MM.1S (cell line): ENCODE measurements at regions not wholly inside any gene's neighbourhood (a gene's known extent, or its start where the extent isn't known, plus 50 kb on each side); places are given as distances from the start of the nearest gene placed in this dataset.
"Not testable (repeated sequence)": the region's sequence is repeated elsewhere in the genome, so short reads cannot be mapped to it uniquely, and the experiment has no call there.

Experiments
- DNase-seq: peaks from one replicate; pipeline ENCODE4 v3.0.0-alpha.2; 2015
- H2AFZ ChIP-seq: fragments of 300-600 bp; sonication (generic); 2 replicates; pipeline ENCODE4 v1.6.0; 2016; ENCODE audit warnings: antibody characterized with exemption, low read length
- H3F3A ChIP-seq: fragments of 300-600 bp; sonication (generic); 2 replicates; pipeline ENCODE4 v1.6.1; 2016; ENCODE audit warnings: mild to moderate bottlenecking, antibody characterized with exemption, low read length, moderate library complexity, mixed read lengths; ENCODE audit not compliant: insufficient read depth
- H3K27ac ChIP-seq: fragments of 300-600 bp; sonication (generic); 2 replicates; pipeline ENCODE4 v1.5.1; 2016; ENCODE audit warnings: mild to moderate bottlenecking, low read length
- H3K27me3 ChIP-seq: fragments of 300-600 bp; sonication (generic); replicated peaks from 2 replicates; pipeline ENCODE4 v1.6.0; 2016; ENCODE audit warnings: low read length; ENCODE audit not compliant: insufficient read depth
- H3K36me3 ChIP-seq: fragments of 300-600 bp; sonication (generic); replicated peaks from 2 replicates; pipeline ENCODE4 v1.6.1; 2016; ENCODE audit warnings: mild to moderate bottlenecking, low read length, mixed read lengths; ENCODE audit not compliant: insufficient read depth
- H3K4me1 ChIP-seq: fragments of 300-600 bp; sonication (generic); 2 replicates; pipeline ENCODE4 v1.6.1; 2016; ENCODE audit warnings: low read length, mixed read lengths
- H3K4me2 ChIP-seq: fragments of 300-600 bp; sonication (generic); 2 replicates; pipeline ENCODE4 v1.6.0; 2016; ENCODE audit warnings: low read depth, low read length
- H3K4me3 ChIP-seq: fragments of 300-600 bp; sonication (generic); 2 replicates; pipeline ENCODE4 v1.5.1; 2016; ENCODE audit warnings: low read length, mixed read lengths
- H3K79me2 ChIP-seq: fragments of 300-600 bp; sonication (generic); 2 replicates; pipeline ENCODE4 v1.6.1; 2016; ENCODE audit warnings: mixed run types, low read length, mixed read lengths
- H3K9ac ChIP-seq: fragments of 300-600 bp; sonication (generic); 2 replicates; pipeline ENCODE4 v1.6.1; 2016; ENCODE audit warnings: low read length, mixed read lengths
- H3K9me2 ChIP-seq: fragments of 300-600 bp; sonication (generic); replicated peaks from 2 replicates; pipeline ENCODE4 v1.6.1; 2016; ENCODE audit warnings: mild to moderate bottlenecking, low read length, mixed read lengths; ENCODE audit not compliant: insufficient read depth
- H3K9me3 ChIP-seq: fragments of 300-600 bp; sonication (generic); replicated peaks from 2 replicates; pipeline ENCODE4 v1.6.1; 2016; ENCODE audit warnings: mild to moderate bottlenecking, low read length, mixed read lengths; ENCODE audit not compliant: insufficient read depth
- H4K20me1 ChIP-seq: fragments of 300-600 bp; sonication (generic); 2 replicates; pipeline ENCODE4 v1.6.1; 2016; ENCODE audit warnings: mild to moderate bottlenecking, low read length, moderate library complexity, mixed read lengths; ENCODE audit not compliant: insufficient read depth
- EZH2 ChIP-seq: fragments of 300-600 bp; sonication (generic); optimal IDR thresholded peaks from 2 replicates; pipeline ENCODE3; 2017; ENCODE audit warnings: low read depth, mild to moderate bottlenecking, antibody characterized with exemption, low read length, mixed read lengths
- EZH2phosphoT487 ChIP-seq: fragments of 300-600 bp; sonication (generic); IDR thresholded peaks from 2 replicates; pipeline ENCODE4 v1.6.1; 2018; ENCODE audit warnings: antibody characterized with exemption, low read length
- TF ChIP-seq, protein P1 (sequence below): fragments of 300-600 bp; sonication (generic); IDR thresholded peaks from 2 replicates; pipeline ENCODE4 v1.5.1; 2016; ENCODE audit warnings: antibody characterized with exemption, low read length, mixed read lengths

GRCh38 chr2:91422102-91422501 lies 2730.6 kb downstream of the RPIA start:
- DNase-seq, H4K20me1 ChIP-seq, H3K4me3 ChIP-seq, H3K36me3 ChIP-seq, H3K27me3 ChIP-seq, H3K9ac ChIP-seq, H3K9me3 ChIP-seq, H3K4me2 ChIP-seq, H3K27ac ChIP-seq, H3K9me2 ChIP-seq, H3F3A ChIP-seq, H2AFZ ChIP-seq, H3K79me2 ChIP-seq, H3K4me1 ChIP-seq: not testable (repeated sequence)

DNA sequence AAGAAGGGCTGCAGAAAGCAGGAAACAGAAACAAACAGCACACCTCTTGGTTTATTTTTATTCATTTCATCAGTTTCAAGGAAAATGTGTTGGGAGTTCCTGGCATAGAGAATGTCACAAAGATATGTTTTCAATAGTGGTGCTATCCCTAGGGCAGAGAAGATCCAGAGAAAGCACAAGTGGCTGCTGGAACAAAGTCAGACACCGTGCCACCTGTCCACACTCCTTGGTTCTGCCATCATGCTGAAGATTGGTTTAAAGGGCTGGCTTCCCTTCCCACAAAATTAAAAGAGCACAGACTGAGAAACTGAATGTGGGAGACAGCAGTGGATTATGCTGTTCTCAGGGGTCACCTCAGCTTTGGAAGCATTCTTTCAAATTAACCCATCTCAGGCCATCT lies 2735.7 kb downstream of the RPIA start:
- not testable (repeated sequence) for H3F3A ChIP-seq, H3K9me2 ChIP-seq, H4K20me1 ChIP-seq, H3K9me3 ChIP-seq, DNase-seq, H3K4me1 ChIP-seq, H3K79me2 ChIP-seq, H3K9ac ChIP-seq, H3K4me3 ChIP-seq, H3K27me3 ChIP-seq, H3K36me3 ChIP-seq, H3K27ac ChIP-seq, H2AFZ ChIP-seq, H3K4me2 ChIP-seq

- H3K9ac ChIP-seq, H3K9me2 ChIP-seq, H4K20me1 ChIP-seq, H3K36me3 ChIP-seq, DNase-seq, H3K9me3 ChIP-seq, H3K4me1 ChIP-seq, H3K27ac ChIP-seq, H3K79me2 ChIP-seq, H2AFZ ChIP-seq, H3F3A ChIP-seq: not testable (repeated sequence)
- peak overlapping the region; percentile 63 for H3K4me3 ChIP-seq
- peaks cover 12% of the 10 kb centered on the region for H3K27me3 ChIP-seq
- H3K4me2 ChIP-seq = peak overlapping the region; percentile 71; the same call in 1 of the 2 replicates
Observed at GRCh38 chr2:91441932-91442245, 2750.4 kb downstream of the RPIA start.

DNA sequence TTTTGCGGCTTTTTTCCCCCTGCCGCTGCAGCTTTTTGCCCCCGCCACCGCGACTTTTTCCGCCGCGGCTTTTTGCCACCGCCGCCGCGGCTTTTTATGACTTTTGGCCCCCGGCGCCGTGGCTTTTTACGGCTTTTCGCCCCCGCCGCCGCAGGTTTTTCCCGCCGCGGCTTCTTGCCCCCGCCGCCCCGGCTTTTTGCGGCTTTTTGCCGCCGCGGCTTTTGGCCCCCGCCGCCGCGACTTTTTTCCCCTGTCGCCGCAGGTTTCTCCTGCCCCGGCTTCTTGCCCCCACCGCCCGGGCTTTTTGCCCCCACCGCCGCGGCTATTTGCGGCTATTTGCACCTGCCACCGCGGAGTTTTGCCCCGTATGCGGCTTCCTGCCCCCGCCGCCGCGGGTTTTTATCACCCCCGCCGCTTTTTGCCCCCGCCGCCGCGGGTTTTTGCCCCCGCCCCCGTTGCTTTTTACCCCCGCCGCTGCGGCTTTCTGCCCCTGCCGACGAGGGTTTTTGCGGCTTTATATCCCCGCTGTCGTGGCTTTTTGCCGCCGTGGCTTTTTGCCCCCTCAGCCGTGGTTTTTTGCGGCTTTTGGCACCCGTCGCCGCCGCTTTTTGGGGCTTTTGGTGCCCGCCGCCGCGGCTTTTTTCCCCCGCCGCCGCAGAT lies 2750.9 kb downstream of the RPIA start:
- H3K4me3 ChIP-seq = peak overlapping the region; percentile 63
- no peak overlapping the region for H3K27ac ChIP-seq
- H2AFZ ChIP-seq = peak overlapping the region; percentile 72
- no peaks in the 10 kb centered on the region for H3K9me3 ChIP-seq
- peak; percentile 40 for DNase-seq
- H3K9ac ChIP-seq = no peak overlapping the region
- no peaks in the 10 kb centered on the region for H3K79me2 ChIP-seq
- H3K36me3 ChIP-seq = no peaks in the 10 kb centered on the region
- peaks cover 12% of the 10 kb centered on the region for H3K27me3 ChIP-seq
- H3K4me1 ChIP-seq = no peaks in the 10 kb centered on the region
- TF ChIP-seq, protein P1, sequence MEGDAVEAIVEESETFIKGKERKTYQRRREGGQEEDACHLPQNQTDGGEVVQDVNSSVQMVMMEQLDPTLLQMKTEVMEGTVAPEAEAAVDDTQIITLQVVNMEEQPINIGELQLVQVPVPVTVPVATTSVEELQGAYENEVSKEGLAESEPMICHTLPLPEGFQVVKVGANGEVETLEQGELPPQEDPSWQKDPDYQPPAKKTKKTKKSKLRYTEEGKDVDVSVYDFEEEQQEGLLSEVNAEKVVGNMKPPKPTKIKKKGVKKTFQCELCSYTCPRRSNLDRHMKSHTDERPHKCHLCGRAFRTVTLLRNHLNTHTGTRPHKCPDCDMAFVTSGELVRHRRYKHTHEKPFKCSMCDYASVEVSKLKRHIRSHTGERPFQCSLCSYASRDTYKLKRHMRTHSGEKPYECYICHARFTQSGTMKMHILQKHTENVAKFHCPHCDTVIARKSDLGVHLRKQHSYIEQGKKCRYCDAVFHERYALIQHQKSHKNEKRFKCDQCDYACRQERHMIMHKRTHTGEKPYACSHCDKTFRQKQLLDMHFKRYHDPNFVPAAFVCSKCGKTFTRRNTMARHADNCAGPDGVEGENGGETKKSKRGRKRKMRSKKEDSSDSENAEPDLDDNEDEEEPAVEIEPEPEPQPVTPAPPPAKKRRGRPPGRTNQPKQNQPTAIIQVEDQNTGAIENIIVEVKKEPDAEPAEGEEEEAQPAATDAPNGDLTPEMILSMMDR = no peak
- no peak for TF ChIP-seq EZH2
- TF ChIP-seq EZH2phosphoT487 = no peak
- peak overlapping the region; percentile 71; the same call in 1 of the 2 replicates for H3K4me2 ChIP-seq
- no peaks in the 10 kb centered on the region for H3F3A ChIP-seq
- H4K20me1 ChIP-seq = no peaks in the 10 kb centered on the region
- no peaks in the 10 kb centered on the region for H3K9me2 ChIP-seq

DNA sequence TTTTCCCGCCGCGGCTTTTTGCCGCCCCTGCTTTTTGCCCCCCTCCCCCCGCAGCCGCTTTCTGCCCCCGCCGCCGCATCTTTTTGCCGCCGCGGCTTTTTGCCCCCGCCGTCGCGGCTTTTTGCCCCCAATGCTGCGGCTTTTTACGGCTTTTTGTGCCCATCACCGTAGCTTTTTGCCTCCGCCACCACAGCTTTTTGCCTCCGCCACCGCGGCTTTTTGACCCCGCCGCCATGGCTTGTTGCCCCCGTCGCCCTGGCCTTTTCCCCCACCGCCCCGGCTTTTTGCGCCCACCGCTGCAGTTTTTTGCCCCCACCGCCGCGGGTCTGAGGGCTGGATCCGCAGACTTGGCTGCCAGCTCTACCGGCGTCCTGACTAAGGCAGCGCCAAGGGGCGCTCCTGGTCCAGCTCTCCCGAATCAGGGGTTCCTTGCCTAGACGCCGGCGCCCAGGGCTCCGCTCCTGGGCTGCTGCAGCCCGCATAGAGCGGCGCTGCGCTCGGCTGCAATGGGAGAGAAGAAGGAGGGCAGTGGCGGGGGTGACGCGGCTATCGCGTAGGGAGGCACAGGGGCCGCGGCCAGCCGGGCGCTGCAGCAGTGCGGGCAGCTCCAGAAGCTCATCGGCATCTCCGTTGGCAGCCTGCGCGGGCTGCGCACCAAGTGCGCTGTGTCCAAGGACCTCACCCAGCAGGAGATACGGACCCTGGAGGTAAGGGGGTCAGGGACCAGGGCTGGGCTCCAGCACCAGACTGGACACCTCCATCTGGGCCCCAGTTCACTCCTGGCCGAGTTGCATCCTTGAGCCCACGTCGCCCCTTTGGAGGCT lies 2751.6 kb downstream of the RPIA start:
- peak overlapping the region; percentile 71; the same call in 1 of the 2 replicates for H3K4me2 ChIP-seq
- peak overlapping the region; percentile 63 for H3K4me3 ChIP-seq

GRCh38 chr2:91443730-91444115 lies 2752.2 kb downstream of the RPIA start:
- not testable (repeated sequence) for H3K9me2 ChIP-seq, H2AFZ ChIP-seq, H3K79me2 ChIP-seq, H3F3A ChIP-seq, H3K36me3 ChIP-seq, H3K27ac ChIP-seq, DNase-seq, H3K9me3 ChIP-seq, H3K4me2 ChIP-seq, H4K20me1 ChIP-seq, H3K4me1 ChIP-seq, H3K4me3 ChIP-seq, H3K9ac ChIP-seq
- peaks cover 12% of the 10 kb centered on the region for H3K27me3 ChIP-seq

More for the DNA sequence above, 2751.6 kb downstream of the RPIA start:
- H3K9ac ChIP-seq, H3K9me2 ChIP-seq, H4K20me1 ChIP-seq, H3K27ac ChIP-seq, H3K9me3 ChIP-seq, H2AFZ ChIP-seq, H3F3A ChIP-seq, DNase-seq, H3K4me1 ChIP-seq, H3K36me3 ChIP-seq, H3K79me2 ChIP-seq: not testable (repeated sequence)
- peaks cover 12% of the 10 kb centered on the region for H3K27me3 ChIP-seq

- not testable (repeated sequence) for H3K4me1 ChIP-seq, H3K27ac ChIP-seq, H4K20me1 ChIP-seq, H3K79me2 ChIP-seq, H3K4me3 ChIP-seq, H3K9me2 ChIP-seq, H3K4me2 ChIP-seq, H3K9ac ChIP-seq, DNase-seq, H3F3A ChIP-seq, H3K9me3 ChIP-seq, H2AFZ ChIP-seq, H3K36me3 ChIP-seq
- H3K27me3 ChIP-seq = peaks cover 12% of the 10 kb centered on the region
Observed at GRCh38 chr2:91445705-91446104, 2754.2 kb downstream of the RPIA start.
